Psoas muscle (tissue), 7 donors: ENCODE measurements at regions not wholly inside any gene's neighbourhood (a gene's known extent, or its start where the extent isn't known, plus 50 kb on each side); places are given as distances from the start of the nearest gene placed in this dataset.

ENCODE experiments used
- ATAC-seq, 4 donors: fragments of 200-7000 bp; cut with Tn5 transposase; one replicate each; pipeline ENCODE4 v1.9.1; 2020; ENCODE audit warnings: moderate library complexity in 3 of 4, mild to moderate bottlenecking in 2 of 4
- DNase-seq, 2 donors: peaks; one replicate each; pipeline ENCODE4 v3.0.0-alpha.2; 2020
- H3K27ac ChIP-seq: fragments of 200-600 bp; one replicate; pipeline ENCODE4 v1.8.0; 2022
- H3K27me3 ChIP-seq, 3 donors: fragments of 200-600 bp in 1 of 3; one replicate each; pipeline versions ENCODE4 v1.6.1 to v1.8.0; 2013 to 2022; ENCODE audit warnings: low read length in 2 of 3, mild to moderate bottlenecking in 2 of 3, moderate library complexity in 1 of 3; ENCODE audit not compliant: insufficient read depth in 3 of 3
- H3K36me3 ChIP-seq, 2 donors: fragments of 200-600 bp in 1 of 2; one replicate each; pipeline versions ENCODE4 v1.6.1 to v1.8.0; 2013 to 2022; ENCODE audit warnings: low read depth in 1 of 2, mild to moderate bottlenecking in 1 of 2, moderate library complexity in 1 of 2; ENCODE audit not compliant: insufficient read depth in 1 of 2
- H3K4me1 ChIP-seq: fragments of 200-600 bp; one replicate; pipeline ENCODE4 v1.8.0; 2022
- H3K4me3 ChIP-seq: fragments of 200-600 bp; one replicate; pipeline ENCODE4 v1.8.0; 2022; ENCODE audit warnings: mild to moderate bottlenecking
- H3K9me3 ChIP-seq: fragments of 200-600 bp; one replicate; pipeline ENCODE4 v1.8.0; 2022
- CTCF ChIP-seq: fragments of 200-600 bp; IDR thresholded peaks from one replicate; pipeline ENCODE4 v1.8.0; 2022; ENCODE audit warnings: antibody characterized with exemption
- WGBS, 3 donors: extraction: QIAGEN DNeasy Blood & Tissue Kit; methylation state at CpG; one replicate each; pipeline versions ENCODE4 v1.1.6 to v1.1.7; 2013; 5-methylcytosine and 5-hydroxymethylcytosine counted together
- intact Hi-C, 2 donors: fragments of 100-400 bp; cut with DNase I; formaldehyde crosslinking; loops; one replicate each; pipeline versions ENCODE4 v1.11.0 to v1.14.2; 2022
- donor health status: healthy with polysubstance abuse.
- donor health status: DM: no; HTN: no; CAD: no; lungs with moderate emphysema.
- donor health status: Bipolar disorder and iron deficiency.
- donor health status: healthy.
- donor health status: DM: yes; HTN: yes; CAD: no.
- donor health status: DM: no; HTN: no; CAD: no.
- donor health status: DM: yes; HTN: yes; CAD: no.

DNA sequence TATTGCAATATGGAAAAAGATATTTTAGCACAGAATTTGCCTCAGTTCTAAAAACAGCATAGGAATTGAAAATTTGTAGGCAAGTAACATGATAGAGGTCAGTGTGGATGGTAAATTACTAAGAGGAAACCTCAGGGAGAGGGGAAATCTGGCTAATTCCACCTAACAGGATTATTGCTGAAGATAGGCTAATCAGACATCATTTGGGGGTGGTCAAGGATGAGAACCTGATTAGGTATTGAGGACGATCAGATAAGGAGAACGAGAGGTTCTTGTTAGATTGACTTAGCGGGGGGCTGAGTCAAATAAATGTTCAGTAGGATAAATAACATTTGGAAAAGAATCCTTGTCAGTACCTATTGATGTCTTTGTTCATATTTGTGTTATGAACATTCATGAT lies 543.2 kb upstream of the LRRTM4 start:
- Histone ChIP-seq H3K27ac (no peak overlapping the region), H3K4me3 (no peak overlapping the region), H3K36me3 (no peaks in the 10 kb centered on the region), H3K9me3 (no peaks in the 10 kb centered on the region), H3K4me1 (no peaks in the 10 kb centered on the region), H3K27me3 (no peaks in the 10 kb centered on the region)
- DNase-seq (no peak), ATAC-seq (no peak)
- WGBS, 3 donors, result 61 to 90% (median 86%) methylated on average over 3 of the region's 3 CpGs
- intact Hi-C loops, result no loop called here
- no peak for TF ChIP-seq CTCF

- no peak overlapping the region for H3K4me3 ChIP-seq
- no peaks in the 10 kb centered on the region for H3K27me3 ChIP-seq
- no peaks in the 10 kb centered on the region for H3K4me1 ChIP-seq
- no peaks in the 10 kb centered on the region for H3K9me3 ChIP-seq
- ATAC-seq (no peak), DNase-seq (no peak)
- no peaks in the 10 kb centered on the region for H3K36me3 ChIP-seq
- intact Hi-C loops, result no loop called here
- no peak for TF ChIP-seq CTCF
- H3K27ac ChIP-seq, result no peak overlapping the region
Observed at GRCh38 chr2:78068808-78069207, 546.6 kb upstream of the LRRTM4 start.

DNA sequence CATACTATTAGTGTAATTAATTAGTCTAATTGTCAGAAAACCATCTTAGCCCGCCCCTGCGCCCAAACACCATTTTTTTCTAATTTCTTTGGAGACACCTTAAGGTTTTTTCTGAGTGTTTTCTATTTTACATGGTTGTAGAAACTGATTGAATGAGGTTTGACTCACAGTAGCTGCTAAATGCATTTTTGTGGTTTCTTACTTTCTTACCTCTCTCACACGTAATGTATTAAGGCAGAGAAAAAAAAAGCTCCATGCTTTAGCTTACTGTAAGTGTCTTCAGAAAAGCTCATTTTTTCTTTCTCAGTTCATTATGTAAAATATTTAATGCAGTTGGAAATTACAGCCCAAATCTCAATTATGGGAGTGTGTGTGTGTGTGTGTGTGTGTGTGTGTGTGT lies 548.5 kb upstream of the LRRTM4 start:
- H3K9me3 ChIP-seq, result no peaks in the 10 kb centered on the region
- H3K27me3 ChIP-seq, result no peaks in the 10 kb centered on the region
- no peaks in the 10 kb centered on the region for H3K36me3 ChIP-seq
- ATAC-seq (no peak), DNase-seq (no peak)
- TF ChIP-seq CTCF, result no peak
- H3K27ac ChIP-seq, result no peak overlapping the region
- no peaks in the 10 kb centered on the region for H3K4me1 ChIP-seq
- 82 to 85% (median 85%) methylated on average over 3 of the region's 3 CpGs for WGBS, 3 donors
- no peak overlapping the region for H3K4me3 ChIP-seq
- intact Hi-C loops, result no loop called here

DNA sequence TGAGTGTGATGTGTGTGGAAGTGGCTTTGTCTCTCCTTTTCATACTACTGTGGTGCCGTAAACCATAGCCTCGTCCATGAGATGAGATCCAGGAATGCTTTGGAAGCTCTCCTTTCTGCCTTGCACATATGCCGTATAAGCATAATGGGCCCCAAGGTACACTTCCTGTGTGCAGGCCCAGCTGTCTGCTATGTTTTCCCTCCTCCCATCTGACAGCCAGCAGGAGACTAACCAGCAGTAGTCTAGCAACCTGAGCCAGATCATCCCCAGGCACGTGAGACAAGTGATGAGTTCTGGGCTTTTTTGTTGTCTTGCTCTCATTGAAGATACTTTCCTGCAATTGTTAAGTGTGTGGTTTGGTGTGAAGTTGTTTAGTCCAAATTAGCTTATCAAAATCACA lies 555.5 kb upstream of the LRRTM4 start:
- no peak for DNase-seq
- WGBS, 3 donors, result 54 to 60% (median 58%) methylated on average over 4 of the region's 4 CpGs

More for the DNA sequence above, 555.5 kb upstream of the LRRTM4 start:
- H3K27me3 ChIP-seq, result no peaks in the 10 kb centered on the region
- no peak overlapping the region for H3K27ac ChIP-seq
- intact Hi-C loops, result no loop called here
- ATAC-seq, result no peak
- no peaks in the 10 kb centered on the region for H3K36me3 ChIP-seq
- no peaks in the 10 kb centered on the region for H3K4me1 ChIP-seq
- no peaks in the 10 kb centered on the region for H3K9me3 ChIP-seq
- TF ChIP-seq CTCF, result no peak
- H3K4me3 ChIP-seq, result no peak overlapping the region
